Osteocyte (in vitro differentiated cells): ENCODE measurements at regions not wholly inside any gene's neighbourhood (a gene's known extent, or its start where the extent isn't known, plus 50 kb on each side); places are given as distances from the start of the nearest gene placed in this dataset.
"Not testable (repeated sequence)": the region's sequence is repeated elsewhere in the genome, so short reads cannot be mapped to it uniquely, and the experiment has no call there.

Experiments
- DNase-seq: peaks from one replicate; pipeline ENCODE4 v3.0.0; 2021; ENCODE audit warnings: mixed read lengths; ENCODE audit not compliant: unreplicated experiment; ENCODE audit errors: extremely low spot score
- H3K27ac Mint-ChIP-seq: one replicate; pipeline ENCODE4 v1.8.0; 2021; ENCODE audit warnings: mild to moderate bottlenecking, mixed read lengths; ENCODE audit not compliant: unreplicated experiment
- H3K27me3 Mint-ChIP-seq: one replicate; pipeline ENCODE4 v1.8.0; 2021; ENCODE audit warnings: mixed read lengths; ENCODE audit not compliant: unreplicated experiment
- H3K36me3 Mint-ChIP-seq: one replicate; pipeline ENCODE4 v1.8.0; 2021; ENCODE audit warnings: mixed read lengths; ENCODE audit not compliant: unreplicated experiment
- H3K4me1 Mint-ChIP-seq: one replicate; pipeline ENCODE4 v1.8.0; 2021; ENCODE audit warnings: mixed read lengths; ENCODE audit not compliant: unreplicated experiment
- H3K4me3 Mint-ChIP-seq: one replicate; pipeline ENCODE4 v1.8.0; 2021; ENCODE audit warnings: mild to moderate bottlenecking, moderate library complexity, mixed read lengths; ENCODE audit not compliant: unreplicated experiment
- H3K9me3 Mint-ChIP-seq: one replicate; pipeline ENCODE4 v1.8.0; 2021; ENCODE audit warnings: mixed read lengths; ENCODE audit not compliant: unreplicated experiment
- CTCF ChIP-seq: fragments of 200-600 bp; sonication (generic); IDR thresholded peaks from 2 replicates; pipeline ENCODE4 v1.5.0; 2021; ENCODE audit warnings: antibody characterized with exemption, mild to moderate bottlenecking, moderate library complexity

DNA sequence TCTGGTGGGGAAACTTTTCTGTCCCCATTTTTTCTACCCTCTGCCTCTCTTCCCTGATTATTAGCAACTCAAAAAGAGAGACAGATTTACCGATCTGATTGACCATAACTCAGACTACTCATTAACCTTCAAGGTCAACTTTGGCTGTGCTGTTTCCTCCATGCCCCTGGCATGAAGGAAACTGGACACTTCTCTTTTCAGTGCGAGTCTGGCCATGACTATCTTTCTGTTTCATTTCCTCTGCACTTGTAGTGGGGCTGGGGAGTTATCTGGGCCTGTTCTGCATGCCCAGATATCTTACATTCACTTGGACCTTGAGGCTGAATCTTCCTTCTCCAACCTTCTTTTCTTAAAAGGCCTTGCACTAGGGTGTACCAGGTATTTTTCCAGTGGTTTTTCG lies 76.9 kb upstream of the SLCO2A1 start:
- Mint-ChIP-seq H3K27ac (no peak overlapping the region), H3K27me3 (no peaks in the 10 kb centered on the region), H3K4me1 (no peaks in the 10 kb centered on the region), H3K36me3 (peaks cover 27% of the 10 kb centered on the region), H3K9me3 (peaks cover 23% of the 10 kb centered on the region), H3K4me3 (no peak overlapping the region)
- TF ChIP-seq CTCF, result no peak
- no peak for DNase-seq

- no peaks in the 10 kb centered on the region for H3K4me1 Mint-ChIP-seq
- no peak for DNase-seq
- H3K9me3 Mint-ChIP-seq, result peaks cover 22% of the 10 kb centered on the region
- no peak for TF ChIP-seq CTCF
- no peak overlapping the region for H3K4me3 Mint-ChIP-seq
- H3K27ac Mint-ChIP-seq, result no peak overlapping the region
- peaks cover 27% of the 10 kb centered on the region for H3K36me3 Mint-ChIP-seq
- no peaks in the 10 kb centered on the region for H3K27me3 Mint-ChIP-seq
Measured at GRCh38 chr3:134105876-134106556, 76.3 kb upstream of the SLCO2A1 start.

DNA sequence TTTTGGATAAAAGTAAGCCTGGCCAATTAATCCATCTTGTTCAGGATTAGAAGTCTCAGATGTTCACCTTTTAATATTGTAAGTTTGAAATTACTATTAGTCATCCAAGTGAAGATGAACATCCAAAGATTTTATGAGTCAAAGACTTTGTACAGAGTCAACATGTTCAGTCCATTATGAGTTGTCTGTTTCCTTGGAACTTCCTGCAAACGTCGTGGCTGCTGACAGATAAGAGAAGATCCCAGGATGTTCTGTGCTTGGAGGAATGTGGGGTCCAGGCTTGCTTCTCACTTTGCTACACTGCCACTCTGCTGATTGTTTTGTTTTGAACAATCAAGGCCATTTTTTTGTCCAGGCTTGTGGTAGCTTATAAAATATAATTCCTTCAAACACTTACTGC lies 74.3 kb upstream of the SLCO2A1 start:
- no peaks in the 10 kb centered on the region for H3K4me1 Mint-ChIP-seq
- no peak overlapping the region for H3K4me3 Mint-ChIP-seq

DNA sequence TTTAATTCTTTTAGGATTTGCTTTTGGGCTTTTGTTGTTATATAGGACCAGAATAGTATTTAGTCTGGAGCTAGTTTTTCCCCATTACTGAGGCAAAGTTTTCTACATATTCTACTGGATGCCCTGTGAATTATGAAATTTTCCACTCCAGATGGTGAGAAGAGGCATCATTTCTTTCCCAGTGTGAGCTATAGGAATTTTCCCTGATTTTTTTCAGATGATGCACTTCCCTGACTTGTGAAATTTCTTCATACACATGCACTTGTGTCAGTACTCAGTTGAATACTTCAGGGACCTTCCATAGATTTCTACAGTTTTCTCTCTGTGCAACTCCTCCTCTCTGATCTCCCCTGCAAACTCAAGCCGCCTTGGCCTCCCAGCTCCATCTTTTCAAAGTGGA lies 73.7 kb upstream of the SLCO2A1 start:
- Mint-ChIP-seq H3K36me3 (peaks cover 23% of the 10 kb centered on the region), H3K4me1 (no peaks in the 10 kb centered on the region), H3K9me3 (peaks cover 28% of the 10 kb centered on the region), H3K4me3 (no peak overlapping the region), H3K27ac (no peak overlapping the region), H3K27me3 (no peaks in the 10 kb centered on the region)
- TF ChIP-seq CTCF, result no peak
- DNase-seq, result no peak

More for the DNA sequence above, 74.3 kb upstream of the SLCO2A1 start:
- no peak for DNase-seq
- Mint-ChIP-seq H3K27me3 (no peaks in the 10 kb centered on the region), H3K36me3 (peaks cover 23% of the 10 kb centered on the region), H3K27ac (no peak overlapping the region), H3K9me3 (peaks cover 22% of the 10 kb centered on the region)
- TF ChIP-seq CTCF, result no peak

DNA sequence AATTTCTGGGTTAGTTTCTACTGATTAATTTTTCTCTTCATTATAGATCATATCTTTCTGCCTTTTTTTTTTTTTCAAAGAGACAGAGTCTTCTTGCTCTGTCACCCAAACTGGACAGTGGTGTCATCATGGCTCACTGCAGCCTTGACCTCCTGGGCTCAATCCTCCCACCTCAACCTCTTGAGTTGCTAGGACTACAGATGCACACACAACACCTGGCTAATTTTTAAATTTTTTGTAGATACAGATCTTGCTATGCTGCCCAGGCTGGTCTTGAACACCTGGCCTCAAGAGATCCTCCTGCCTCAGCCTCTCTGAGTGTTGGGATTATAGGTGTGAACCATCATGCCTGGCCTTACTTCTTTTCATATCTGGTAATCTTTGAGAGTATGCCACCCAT lies 73.3 kb upstream of the SLCO2A1 start:
- H3K4me3 Mint-ChIP-seq, result no peak overlapping the region
- no peaks in the 10 kb centered on the region for H3K27me3 Mint-ChIP-seq
- H3K27ac Mint-ChIP-seq, result no peak overlapping the region
- peaks cover 32% of the 10 kb centered on the region for H3K9me3 Mint-ChIP-seq
- TF ChIP-seq CTCF, result no peak
- H3K4me1 Mint-ChIP-seq, result no peaks in the 10 kb centered on the region
- H3K36me3 Mint-ChIP-seq, result peaks cover 23% of the 10 kb centered on the region
- DNase-seq, result no peak

DNA sequence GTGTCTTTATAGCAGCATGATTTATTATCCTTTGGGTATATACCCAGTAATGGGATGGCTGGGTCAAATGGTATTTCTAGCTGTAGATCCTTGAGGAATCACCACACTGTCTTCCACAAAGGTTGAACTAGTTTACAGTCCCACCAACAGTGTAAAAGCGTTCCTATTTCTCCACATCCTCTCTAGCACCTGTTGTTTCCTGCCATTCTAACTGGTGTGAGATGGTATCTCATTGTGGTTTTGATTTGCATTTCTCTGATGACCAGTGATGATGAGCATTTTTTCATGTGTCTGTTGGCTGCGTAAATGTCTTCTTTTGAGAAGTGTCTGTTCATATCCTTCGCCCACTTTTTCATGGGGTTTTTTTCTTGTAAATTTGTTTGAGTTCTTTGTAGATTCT lies 66.5 kb upstream of the SLCO2A1 start:
- not testable (repeated sequence) for H3K4me3 Mint-ChIP-seq, H3K36me3 Mint-ChIP-seq, H3K27me3 Mint-ChIP-seq, H3K4me1 Mint-ChIP-seq, H3K27ac Mint-ChIP-seq, DNase-seq
- peaks cover 23% of the 10 kb centered on the region for H3K9me3 Mint-ChIP-seq
